Hematopoietic multipotent progenitor cell (in vitro differentiated cells): ENCODE measurements at regions not wholly inside any gene's neighbourhood (a gene's known extent, or its start where the extent isn't known, plus 50 kb on each side); places are given as distances from the start of the nearest gene placed in this dataset.
"Not testable (repeated sequence)": the region's sequence is repeated elsewhere in the genome, so short reads cannot be mapped to it uniquely, and the experiment has no call there.

Experiments
- DNase-seq, 3 donors: peaks; one replicate each; pipeline ENCODE4 v3.0.0-alpha.2; 2011 to 2015; ENCODE audit warnings: low read depth in 2 of 3, low spot score in 2 of 3

DNA sequence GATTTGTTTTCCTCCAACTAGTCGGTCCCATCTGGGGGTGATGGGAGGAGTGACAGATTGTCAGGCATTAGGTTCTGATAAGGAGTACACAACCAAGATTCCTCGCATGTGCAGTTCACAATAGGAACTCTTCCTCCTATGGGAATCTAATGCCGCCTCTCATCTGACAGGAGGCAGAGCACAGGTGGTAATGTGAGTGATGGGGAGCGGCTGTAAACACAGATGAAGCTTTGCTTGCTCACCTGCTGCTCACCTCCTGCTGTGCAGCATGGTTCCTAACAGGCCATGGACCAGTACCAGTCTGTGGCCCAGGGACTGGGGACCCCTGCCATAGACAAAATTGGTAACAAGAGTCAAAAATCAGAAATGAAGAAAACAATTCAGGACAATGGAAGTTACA lies 173.3 kb upstream of the HMHB1 start:
- DNase-seq = no peak

DNA sequence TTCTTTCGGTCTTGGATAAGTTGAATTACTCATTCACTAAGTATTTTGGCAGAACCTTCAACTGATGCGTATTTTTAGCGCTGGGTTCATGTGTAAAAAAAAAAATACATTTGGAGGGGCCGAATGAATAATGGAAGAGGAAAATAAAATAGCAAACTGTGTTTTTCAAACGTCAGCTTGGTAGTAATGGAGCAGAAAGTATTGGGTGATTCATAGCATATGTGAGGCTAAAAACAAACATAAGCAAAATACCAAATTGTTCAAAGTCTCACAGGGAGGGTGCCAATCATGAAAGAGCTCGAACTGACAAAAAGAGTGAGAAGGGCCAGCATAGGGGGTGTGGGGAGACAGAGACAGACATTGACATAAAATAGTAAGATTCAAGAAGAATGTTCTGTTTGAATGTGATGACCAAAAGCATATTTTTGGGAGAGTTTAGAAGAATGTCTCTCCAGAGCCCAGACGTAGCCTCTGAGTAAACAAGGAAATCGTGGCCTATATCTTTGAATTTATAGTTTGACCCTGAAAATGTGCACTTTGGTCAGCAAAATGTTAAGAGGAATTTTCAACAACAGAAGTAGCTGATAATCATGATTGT lies 174.9 kb upstream of the HMHB1 start:
- DNase-seq = no peak

DNA sequence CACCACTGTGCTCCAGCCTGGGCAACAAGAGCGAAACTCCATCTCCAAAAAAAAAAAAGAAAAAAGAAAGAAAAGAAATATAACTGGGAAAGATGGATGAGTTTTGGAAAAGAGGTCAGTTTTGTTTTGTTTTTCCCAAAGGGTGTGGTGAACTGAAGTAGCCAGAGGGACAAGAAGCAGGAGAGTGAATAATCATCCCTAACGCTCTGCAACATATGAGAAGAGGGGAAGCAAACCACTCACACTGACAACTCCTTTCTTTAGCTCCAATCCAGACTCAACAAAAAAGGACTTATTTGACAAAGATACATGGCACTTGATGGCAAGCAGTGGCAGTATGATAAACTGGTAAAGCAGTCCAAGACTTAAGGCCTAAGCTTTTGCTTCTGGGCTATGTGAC lies 176.1 kb upstream of the HMHB1 start:
- DNase-seq = no peak

DNA sequence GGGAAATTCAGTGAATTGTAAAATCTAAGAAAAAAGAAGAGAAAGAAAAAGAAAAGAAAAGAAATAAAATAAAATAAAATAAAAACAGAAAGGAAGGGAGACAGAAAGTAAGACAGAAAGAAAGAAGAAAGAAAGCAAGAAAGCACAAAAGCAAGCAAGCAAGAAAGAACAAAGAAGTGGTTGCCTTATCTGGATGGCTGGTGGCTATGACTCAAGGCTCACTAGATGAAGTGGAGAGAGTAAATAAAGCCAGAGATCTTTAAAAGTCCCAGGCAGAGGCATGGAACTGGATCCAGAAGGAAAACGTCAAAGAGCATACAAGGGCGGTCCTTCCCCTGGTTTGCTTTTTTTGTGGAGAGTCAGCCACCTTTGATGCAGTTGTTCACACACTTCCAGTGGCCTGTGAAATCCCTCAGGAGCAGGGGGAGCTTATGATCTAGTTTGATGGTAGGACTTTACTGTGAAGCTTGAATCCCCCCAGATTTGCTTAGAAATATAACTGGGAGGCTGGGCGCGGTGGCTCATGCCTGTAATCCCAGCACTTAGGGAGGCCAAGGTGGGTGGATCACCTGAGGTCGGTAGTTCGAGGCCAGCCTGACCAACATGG lies 176.7 kb upstream of the HMHB1 start:
- DNase-seq = no peak

DNA sequence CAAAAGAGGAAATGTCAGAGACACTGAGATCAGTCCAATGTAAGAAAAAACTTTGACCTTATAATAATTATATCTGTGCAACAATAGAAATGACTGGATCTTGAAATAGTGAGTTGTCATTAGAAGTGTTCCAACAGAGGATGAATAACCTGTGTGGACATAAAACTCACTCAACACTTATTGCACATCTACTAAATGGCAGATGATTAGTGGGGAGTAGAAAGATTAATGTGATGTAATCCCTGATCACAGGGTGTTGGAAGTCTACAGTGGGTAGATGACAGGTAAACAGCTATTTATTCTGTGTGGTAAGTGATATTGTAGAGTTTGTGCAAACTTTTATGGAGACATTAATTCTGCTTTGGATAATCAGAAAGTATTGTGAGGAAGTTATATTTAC lies 177.3 kb upstream of the HMHB1 start:
- DNase-seq = no peak

DNA sequence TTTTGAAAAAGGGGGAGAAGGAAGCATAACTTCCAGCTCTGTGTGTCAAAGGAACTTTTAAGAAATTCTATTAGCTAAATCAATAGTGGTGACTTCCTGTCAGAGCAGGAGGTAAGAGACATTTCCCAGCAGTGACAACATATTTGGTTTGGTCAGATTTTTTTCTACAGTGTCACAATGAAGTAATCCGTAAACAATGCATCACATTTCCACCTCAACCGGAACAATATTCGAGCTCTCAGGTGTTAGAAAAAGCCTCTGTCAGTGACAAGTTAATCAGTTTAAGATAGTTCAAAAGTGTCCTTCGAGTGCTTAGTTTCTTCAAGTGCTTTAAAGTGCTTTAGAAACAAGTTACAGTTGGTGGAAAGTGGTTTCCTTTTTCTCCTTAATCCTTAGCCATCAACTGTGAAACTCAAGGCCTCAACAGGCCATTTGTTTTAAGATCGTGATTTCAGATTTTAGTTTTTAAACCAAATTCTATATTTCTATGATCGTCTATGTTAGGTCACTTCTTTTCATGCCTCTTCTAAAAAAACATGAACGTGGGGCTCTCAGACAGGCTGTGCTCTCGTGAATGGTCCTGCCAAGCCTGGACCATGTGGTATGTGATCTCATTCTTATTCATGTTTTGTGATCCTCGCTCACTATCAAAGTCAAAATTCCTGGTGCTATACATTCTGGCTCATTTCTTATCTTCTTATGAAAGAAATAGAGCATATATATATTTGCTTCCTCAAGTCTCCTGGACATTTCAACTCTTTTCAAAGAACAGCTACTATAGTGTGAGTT lies 181.9 kb upstream of the HMHB1 start:
- no peak for DNase-seq

DNA sequence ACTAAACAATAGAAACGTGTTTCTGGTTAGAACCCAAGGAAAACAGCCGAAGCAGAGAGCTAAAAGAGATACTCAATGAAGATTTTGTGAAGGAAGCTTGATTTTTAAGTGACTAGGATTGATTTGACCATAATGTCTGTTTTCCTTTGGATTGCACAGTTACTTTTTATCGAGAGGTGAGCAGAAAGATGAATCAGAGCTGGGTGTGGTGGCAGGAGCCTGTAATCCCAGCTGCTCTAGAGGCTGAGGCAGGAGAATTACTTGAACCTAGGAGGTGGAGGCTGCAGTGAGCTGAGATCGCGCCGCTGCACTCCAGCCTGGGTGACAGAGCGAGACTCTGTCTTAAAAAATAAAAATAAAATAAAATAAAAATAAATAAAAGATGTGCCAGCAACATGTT lies 186.9 kb upstream of the HMHB1 start:
- DNase-seq = not testable (repeated sequence)

DNA sequence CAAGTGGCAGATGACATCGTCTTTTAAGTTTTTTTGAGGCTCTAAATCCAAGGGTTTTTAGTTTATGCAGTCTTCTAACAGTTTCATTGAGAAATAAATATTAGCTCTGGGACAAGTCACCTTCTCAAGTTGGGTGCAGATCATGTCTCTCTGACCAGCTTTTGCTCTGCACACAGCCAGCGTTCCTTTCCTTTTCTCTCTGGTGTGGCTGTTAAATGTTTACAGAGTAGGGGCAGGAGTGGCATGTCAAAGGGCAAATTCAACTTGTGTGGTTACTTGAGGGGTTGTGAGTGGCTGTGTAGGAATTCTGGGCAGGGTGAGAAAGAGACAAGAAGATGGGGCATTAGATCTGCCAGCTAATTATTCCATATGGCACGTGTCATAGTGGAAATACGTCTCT lies 187.5 kb upstream of the HMHB1 start:
- no peak for DNase-seq

DNA sequence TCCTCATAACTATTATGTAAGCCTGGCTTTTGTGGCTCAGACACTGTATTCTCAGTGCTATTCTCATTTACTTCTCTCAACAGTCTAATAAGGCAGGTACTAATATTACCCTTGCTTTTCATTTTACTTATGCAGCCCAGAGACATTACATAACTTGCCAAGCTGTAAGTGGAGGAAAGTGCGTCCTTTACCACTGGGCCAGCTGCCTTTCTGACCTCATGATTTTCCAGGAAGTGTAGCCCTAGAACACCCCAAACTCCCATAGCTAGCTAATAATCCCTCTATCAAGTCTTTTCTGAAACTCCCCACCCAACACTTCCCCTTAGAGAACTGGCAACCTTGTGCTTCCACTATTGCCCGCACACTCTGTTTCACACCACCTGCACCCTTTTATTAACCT lies 192.9 kb upstream of the HMHB1 start:
- DNase-seq = no peak

DNA sequence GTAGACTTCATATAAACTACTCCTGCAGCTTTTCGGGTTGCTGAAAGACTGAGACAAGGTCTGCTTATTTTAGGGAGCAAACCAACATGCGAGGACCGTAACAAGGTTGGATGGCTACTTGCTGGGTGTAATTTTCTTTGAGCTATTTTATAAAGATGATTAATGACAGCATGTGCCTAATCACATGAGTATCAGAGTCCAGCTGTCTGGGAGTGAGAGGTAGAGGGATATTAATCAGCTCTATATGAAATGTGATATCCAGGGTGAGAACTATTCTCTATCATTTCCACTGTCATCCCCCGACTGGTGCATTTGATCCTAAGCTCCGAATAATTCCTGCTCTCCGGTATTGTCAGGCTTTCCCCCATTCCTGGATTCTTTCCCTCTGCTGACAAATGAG lies 193.8 kb upstream of the HMHB1 start:
- no peak for DNase-seq

DNA sequence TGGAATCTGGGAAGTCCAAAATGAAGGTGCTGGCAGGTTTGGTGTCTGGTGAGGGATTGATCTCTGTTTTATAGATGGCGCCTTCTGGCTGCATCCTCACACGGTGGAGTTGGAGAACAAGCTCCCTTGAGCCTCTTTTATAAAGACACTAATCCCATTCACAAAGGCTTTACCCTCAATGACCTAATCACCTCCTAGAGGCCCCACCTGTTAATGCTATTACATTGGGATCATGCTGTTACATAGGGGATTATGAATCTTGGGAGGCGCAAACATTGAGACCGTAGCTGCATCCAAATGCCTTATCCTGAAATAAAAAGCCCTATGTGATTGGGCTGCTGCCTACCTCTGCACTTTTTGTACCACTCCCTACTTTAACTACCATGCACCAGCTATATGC lies 197.1 kb upstream of the HMHB1 start:
- DNase-seq = no peak

DNA sequence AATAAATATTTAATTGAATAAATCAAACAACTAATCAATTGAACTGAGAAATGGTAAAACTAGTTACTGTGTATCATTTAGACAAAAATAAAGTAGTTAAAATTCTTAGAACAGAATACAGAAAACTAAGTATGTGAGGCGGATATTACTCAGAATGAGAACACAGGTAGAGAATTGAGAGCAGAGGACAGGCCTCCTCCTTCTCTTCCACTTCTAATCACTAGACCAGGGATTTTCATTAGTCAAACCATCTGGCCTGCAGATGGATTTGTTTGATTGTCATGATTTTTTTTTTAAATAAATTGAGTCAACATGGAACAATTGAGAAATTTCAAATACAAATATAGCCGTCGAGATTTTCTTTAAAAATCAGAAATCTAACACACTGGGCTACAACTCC lies 198.6 kb upstream of the HMHB1 start:
- DNase-seq = no peak

DNA sequence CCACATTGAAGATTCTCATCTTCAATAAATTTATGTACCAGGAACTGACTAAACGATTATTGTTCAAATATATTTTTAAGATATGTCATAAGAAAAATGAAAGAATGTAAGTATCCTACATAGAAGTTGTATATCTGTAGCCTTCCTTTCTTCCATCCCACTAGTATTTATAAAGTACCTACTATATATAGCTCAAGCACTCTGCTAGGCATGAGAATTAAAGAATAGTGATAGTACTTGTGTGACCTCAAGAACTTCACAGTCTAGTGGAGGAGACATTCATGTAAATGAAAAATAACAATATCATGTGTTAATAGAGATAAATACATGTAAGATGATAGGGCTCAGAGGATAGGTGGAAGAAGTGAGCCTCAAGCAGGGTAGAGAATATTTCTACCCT lies 201.0 kb upstream of the HMHB1 start:
- DNase-seq = no peak

DNA sequence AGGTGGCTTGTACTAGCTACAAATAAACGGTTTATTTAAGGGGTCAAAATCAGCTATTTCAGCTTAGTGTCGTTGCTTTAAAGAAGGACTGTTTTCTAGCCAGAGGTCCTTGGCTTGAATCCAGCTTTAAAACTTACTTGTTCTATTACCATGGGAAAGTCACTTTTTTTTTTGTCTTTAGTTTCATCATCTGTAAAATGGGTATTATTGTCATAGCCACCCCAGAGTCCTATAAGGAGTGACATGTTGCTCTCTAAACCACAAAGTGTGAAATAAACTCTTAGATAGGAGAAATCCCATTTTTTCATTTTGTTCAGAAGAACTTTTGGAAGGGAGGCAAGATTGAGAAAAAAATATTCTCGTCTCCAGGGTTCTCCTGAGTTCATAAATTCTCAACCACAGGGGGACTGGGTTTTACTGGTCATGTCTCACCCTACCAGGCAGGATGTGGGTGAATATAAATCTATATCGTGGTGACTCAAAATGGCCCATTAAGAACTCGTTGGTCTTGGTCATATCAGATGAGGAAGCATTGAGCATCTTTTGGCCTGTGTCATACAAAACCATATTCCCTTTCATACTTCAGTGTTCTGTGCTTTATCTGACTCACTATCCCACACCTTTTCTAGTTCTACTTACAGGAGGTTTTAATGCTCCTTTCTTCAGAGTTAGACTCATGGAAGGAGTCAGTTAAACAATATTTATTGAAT lies 202.7 kb upstream of the NR3C1 start:
- peak in 2 of 3 donors; percentile 64 to 88 for DNase-seq

DNA sequence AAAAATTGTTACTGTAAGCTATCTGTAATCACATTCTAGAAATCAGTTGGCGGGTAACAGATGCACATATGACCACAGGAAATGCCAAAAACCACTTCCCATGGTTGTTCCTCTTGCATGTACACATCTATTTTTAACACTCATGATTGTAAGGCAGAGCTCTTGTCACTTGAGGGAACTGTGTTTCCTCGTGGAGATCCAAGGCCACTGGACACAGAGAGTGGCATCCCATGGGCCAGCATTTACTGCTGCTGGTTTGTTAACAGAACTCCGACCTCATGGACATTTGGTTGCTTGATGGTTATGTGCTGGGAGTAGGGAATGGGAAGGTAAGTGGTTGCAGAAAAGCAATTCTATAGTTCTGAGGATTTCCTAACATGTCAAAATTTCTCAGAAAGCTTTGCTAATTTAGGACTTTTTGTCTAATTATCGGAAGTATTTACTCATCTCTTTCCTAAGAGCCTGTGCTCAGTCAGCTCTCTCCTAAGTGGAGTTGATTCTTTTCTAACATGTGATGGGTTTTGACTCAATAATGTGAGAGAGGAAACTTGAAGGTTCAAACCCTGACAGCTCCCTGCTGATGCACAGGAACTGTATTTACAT lies 202.0 kb upstream of the NR3C1 start:
- peak in 2 of 3 donors; percentile 81 to 95 for DNase-seq

DNA sequence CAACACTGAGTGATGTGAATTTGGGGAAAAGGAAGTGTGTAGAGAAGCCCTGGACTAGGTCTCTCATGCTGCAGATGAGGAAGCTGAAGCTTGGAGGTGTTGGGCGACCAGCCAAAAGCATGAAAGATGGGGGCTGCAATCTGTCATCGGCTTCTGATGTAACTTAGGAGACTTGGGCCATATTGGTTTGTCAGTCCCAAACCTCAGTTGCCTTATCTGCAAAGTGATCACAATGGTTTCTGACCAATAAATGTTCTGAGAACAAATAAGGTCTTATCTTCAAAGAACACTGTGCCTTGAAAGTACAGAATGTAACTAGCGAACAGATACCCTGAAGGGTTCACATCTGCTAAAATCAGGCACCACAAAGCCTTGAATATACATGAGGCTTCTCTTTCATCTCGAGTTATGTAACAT lies 198.4 kb upstream of the NR3C1 start:
- peak in 1 of 3 donors; percentile 60 for DNase-seq

DNA sequence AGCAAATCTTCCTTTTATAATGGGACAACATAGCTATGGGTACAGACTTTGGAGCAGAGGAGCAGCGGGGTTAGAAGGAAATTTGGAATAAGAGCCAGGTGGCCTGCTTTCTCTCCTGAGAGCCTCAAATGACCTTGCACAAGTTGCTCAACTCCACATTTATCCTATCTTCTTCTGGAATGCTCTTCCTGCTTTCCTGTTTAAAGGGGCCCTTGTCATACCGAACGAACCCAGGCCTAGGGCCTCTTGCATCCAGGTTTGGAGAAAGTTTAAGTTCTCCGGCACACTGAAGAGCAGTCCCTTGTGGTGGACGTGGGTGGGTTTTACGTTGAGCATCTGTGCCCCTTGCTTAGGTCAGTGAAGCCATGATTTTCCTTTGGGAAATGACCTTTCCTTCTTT lies 197.9 kb upstream of the NR3C1 start:
- DNase-seq = no peak

DNA sequence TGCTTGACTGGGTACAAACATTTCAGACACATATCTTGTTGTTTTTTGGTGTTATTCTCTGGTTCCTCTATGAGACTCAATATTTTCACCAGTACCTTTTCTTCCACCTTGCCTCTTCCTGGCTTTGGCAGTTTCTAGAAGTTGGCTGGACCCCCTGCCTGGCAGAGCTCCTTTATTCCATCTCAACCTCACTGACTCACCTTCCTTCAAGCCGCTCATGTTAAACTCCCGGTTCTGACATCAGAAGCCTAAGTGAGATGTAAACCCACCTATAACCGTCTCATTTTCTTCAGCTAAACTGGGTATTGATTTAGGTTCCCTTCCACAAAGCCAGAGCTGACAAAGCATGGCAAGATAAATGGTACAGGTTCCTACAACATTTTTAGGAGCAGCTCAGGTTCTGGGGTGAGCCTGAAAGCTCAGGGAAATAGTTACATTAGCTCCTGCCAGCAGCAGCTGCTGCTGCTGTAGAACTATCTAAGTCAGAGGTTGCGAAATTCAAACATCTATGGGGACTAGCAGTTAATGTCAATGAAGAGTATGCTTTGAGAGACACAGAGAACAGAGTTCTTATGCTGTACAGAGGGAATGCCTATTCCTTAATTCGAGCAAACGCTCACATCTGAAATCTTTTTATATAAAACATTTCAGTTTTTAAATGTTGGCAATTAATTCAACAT lies 197.1 kb upstream of the NR3C1 start:
- DNase-seq = no peak

DNA sequence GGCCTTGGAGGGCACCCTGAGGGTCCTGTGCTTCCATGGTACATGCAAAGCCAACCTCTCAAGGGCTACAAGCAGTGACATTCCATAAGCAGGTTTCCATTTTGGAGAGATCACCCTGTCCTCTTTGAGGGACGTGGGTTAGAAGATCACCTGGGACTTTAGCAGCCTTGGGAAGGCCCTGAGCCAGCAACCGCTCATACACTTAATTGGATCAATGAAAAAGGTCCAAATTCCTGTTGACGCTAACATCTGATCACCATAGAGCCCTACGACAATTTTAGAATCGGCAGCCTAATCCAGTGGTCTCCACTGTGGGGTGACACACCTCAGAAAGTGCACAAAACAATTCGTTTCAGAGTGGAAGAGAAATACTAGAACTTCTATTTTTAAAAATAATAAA lies 196.0 kb upstream of the NR3C1 start:
- DNase-seq = no peak

DNA sequence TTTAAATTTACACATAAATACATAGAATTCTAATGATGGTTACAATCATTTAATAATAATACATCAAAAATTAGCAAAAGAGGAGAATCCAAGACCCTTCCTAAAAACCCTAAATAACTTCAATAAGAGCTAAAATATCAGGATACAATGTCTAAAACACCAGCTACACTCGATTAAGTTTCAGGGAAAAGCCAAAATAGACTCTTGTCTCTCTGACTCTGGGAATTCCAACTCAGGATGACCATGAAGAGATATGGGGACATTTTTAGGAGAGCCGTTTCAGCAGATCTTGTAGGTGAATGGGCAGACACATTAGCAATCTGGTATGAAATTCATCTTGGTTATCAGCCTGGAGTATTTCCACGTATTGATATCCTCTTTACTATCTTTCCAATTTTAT lies 193.3 kb upstream of the NR3C1 start:
- no peak for DNase-seq
